B cell (primary cell): ENCODE measurements at regions not wholly inside any gene's neighbourhood (a gene's known extent, or its start where the extent isn't known, plus 50 kb on each side); places are given as distances from the start of the nearest gene placed in this dataset.

Experiments
- ATAC-seq: fragments of 200-7000 bp; cut with Tn5 transposase; one replicate; pipeline ENCODE4 v1.10.0; 2021; ENCODE audit warnings: low read depth, mild to moderate bottlenecking, moderate number of reproducible peaks, moderate library complexity
- CTCF ChIA-PET: fragments of 350-600 bp; sonication (Branson Sonifier 250); formaldehyde crosslinking; loops from one replicate; lab custom pipeline; 2021; ENCODE audit warnings: antibody characterized with exemption, inconsistent platforms; lab: Charles Lee
- POLR2A ChIA-PET: fragments of 350-600 bp; sonication (Branson Sonifier 250); formaldehyde crosslinking; loops from one replicate; lab custom pipeline; 2021; ENCODE audit warnings: antibody characterized with exemption; lab: Charles Lee
- DNase-seq: peaks from one replicate; pipeline ENCODE4 v3.0.0; 2013
- H2AFZ ChIP-seq: 2 replicates; pipeline ENCODE4 v1.6.1; 2012; ENCODE audit warnings: mild to moderate bottlenecking, low read depth, low read length; ENCODE audit not compliant: insufficient read depth, poor library complexity, severe bottlenecking
- H3K27ac ChIP-seq, 2 donors: 1 replicate in 1 of 2; 2 replicates in 1 of 2; pipeline ENCODE4 v1.5.1; 2012 to 2013; ENCODE audit warnings: low read length in 2 of 2, mild to moderate bottlenecking in 2 of 2, moderate library complexity in 1 of 2
- H3K27me3 ChIP-seq, 4 experiments: fragments of 200-600 bp in 1 of 4; sonication (generic) in 1 of 4; replicated peaks in 1 of 4; 1 replicate in 2 of 4; 2 replicates in 2 of 4; pipeline versions ENCODE4 v1.6.1 to v1.7.0; 2013 to 2016; ENCODE audit warnings: low read length in 3 of 4, mild to moderate bottlenecking in 2 of 4, mixed read lengths in 1 of 4, moderate library complexity in 1 of 4; ENCODE audit not compliant: insufficient read depth in 4 of 4, control insufficient read depth in 3 of 4; ENCODE audit errors: control extremely low read depth in 1 of 4
- H3K36me3 ChIP-seq, 2 experiments: replicated peaks in 1 of 2; 1 replicate in 1 of 2; 2 replicates in 1 of 2; pipeline versions ENCODE4 v1.6.1 to v1.7.1; 2013; ENCODE audit warnings: low read length in 1 of 2; ENCODE audit not compliant: insufficient read depth in 2 of 2, control insufficient read depth in 1 of 2; ENCODE audit errors: control extremely low read depth in 1 of 2, extremely low read depth in 1 of 2
- H3K4me1 ChIP-seq, 2 donors: fragments of 200-600 bp in 1 of 2; sonication (generic) in 1 of 2; 1 replicate in 1 of 2; 2 replicates in 1 of 2; pipeline versions ENCODE4 v1.5.1 to v1.6.1; 2013 to 2017; ENCODE audit warnings: low read length in 2 of 2; ENCODE audit not compliant: control insufficient read depth in 2 of 2, insufficient read depth in 2 of 2
- H3K4me2 ChIP-seq: replicated peaks from 2 replicates; pipeline ENCODE3; 2012; ENCODE audit warnings: mild to moderate bottlenecking, low read depth, low read length; ENCODE audit not compliant: poor library complexity, severe bottlenecking
- H3K4me3 ChIP-seq, 5 experiments: fragments of 200-600 bp in 1 of 5; sonication (generic) in 1 of 5; 1 replicate in 3 of 5; 2 replicates in 2 of 5; pipeline versions ENCODE4 v1.5.1 to v1.7.0; 2011 to 2016; ENCODE audit warnings: low read length in 4 of 5, mild to moderate bottlenecking in 4 of 5, low read depth in 2 of 5, control low read depth in 1 of 5, moderate library complexity in 1 of 5; ENCODE audit not compliant: insufficient read depth in 1 of 5; ENCODE audit errors: control extremely low read depth in 1 of 5, extremely low read depth in 1 of 5
- H3K79me2 ChIP-seq: fragments of 200-600 bp; sonication (generic); one replicate; pipeline ENCODE4 v1.6.0; 2016; ENCODE audit warnings: low read length; ENCODE audit not compliant: control insufficient read depth, insufficient read depth
- H3K9ac ChIP-seq: fragments of 200-600 bp; sonication (generic); 2 replicates; pipeline ENCODE4 v1.6.1; 2017; ENCODE audit warnings: mild to moderate bottlenecking, low read length, moderate library complexity
- H3K9me3 ChIP-seq, 3 donors: one replicate each; pipeline versions ENCODE4 v1.6.1 to v1.7.1; 2013; ENCODE audit warnings: low read length in 2 of 3; ENCODE audit not compliant: control insufficient read depth in 2 of 3, insufficient read depth in 1 of 3; ENCODE audit errors: control extremely low read depth in 1 of 3
- H4K20me1 ChIP-seq: 2 replicates; pipeline ENCODE4 v1.6.0; 2012; ENCODE audit warnings: mild to moderate bottlenecking, low read length; ENCODE audit not compliant: insufficient read depth, control insufficient read depth, poor library complexity, severe bottlenecking
- H3K27ac Mint-ChIP-seq: one replicate; pipeline ENCODE4 v1.8.0; 2021; ENCODE audit warnings: mixed read lengths
- H3K27me3 Mint-ChIP-seq: one replicate; pipeline ENCODE4 v1.8.0; 2021; ENCODE audit warnings: mixed read lengths
- H3K4me1 Mint-ChIP-seq: one replicate; pipeline ENCODE4 v1.8.0; 2021; ENCODE audit warnings: mixed read lengths
- H3K4me3 Mint-ChIP-seq: one replicate; pipeline ENCODE4 v1.8.0; 2021; ENCODE audit warnings: mixed read lengths
- H3K9me3 Mint-ChIP-seq: one replicate; pipeline ENCODE4 v1.8.0; 2022; ENCODE audit warnings: mixed read lengths; ENCODE audit not compliant: insufficient read depth
- EZH2 ChIP-seq: IDR thresholded peaks from 2 replicates; pipeline ENCODE4 v1.6.1; 2012; ENCODE audit warnings: borderline replicate concordance, low read depth, mild to moderate bottlenecking, moderate library complexity, low read length; ENCODE audit not compliant: insufficient read depth, poor library complexity, severe bottlenecking
- WGBS: methylation state at CpG from one replicate; pipeline ENCODE4 v1.1.5; 2013; ENCODE audit warnings: missing lambda C conversion rate; ENCODE audit not compliant: insufficient coverage; 5-methylcytosine and 5-hydroxymethylcytosine counted together
- intact Hi-C: fragments of 100-400 bp; cut with micrococcal nuclease; formaldehyde crosslinking; loops from one replicate; pipeline ENCODE4 v1.10.0; 2022
- TF ChIP-seq, protein P1 (sequence below): fragments of 200-600 bp; IDR thresholded peaks from one replicate; pipeline ENCODE4 v1.8.0; 2022; ENCODE audit warnings: antibody characterized with exemption, mild to moderate bottlenecking

- H2AFZ ChIP-seq = no peak overlapping the region
- no peak for DNase-seq
- no peak for ATAC-seq
- WGBS = 76% methylated on average over 2 of the region's 2 CpGs
- intact Hi-C loops = no loop called here
- TF ChIP-seq, protein P1, sequence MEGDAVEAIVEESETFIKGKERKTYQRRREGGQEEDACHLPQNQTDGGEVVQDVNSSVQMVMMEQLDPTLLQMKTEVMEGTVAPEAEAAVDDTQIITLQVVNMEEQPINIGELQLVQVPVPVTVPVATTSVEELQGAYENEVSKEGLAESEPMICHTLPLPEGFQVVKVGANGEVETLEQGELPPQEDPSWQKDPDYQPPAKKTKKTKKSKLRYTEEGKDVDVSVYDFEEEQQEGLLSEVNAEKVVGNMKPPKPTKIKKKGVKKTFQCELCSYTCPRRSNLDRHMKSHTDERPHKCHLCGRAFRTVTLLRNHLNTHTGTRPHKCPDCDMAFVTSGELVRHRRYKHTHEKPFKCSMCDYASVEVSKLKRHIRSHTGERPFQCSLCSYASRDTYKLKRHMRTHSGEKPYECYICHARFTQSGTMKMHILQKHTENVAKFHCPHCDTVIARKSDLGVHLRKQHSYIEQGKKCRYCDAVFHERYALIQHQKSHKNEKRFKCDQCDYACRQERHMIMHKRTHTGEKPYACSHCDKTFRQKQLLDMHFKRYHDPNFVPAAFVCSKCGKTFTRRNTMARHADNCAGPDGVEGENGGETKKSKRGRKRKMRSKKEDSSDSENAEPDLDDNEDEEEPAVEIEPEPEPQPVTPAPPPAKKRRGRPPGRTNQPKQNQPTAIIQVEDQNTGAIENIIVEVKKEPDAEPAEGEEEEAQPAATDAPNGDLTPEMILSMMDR = no peak
- no peak for TF ChIP-seq EZH2
- H3K79me2 ChIP-seq = no peaks in the 10 kb centered on the region
- no peaks in the 10 kb centered on the region for H3K4me1 ChIP-seq
- Mint-ChIP-seq H3K27me3 (no peaks in the 10 kb centered on the region), H3K4me1 (no peaks in the 10 kb centered on the region), H3K4me3 (no peak overlapping the region), H3K9me3 (no peaks in the 10 kb centered on the region), H3K27ac (no peak overlapping the region)
- ChIA-PET CTCF (no interaction called here), POLR2A (no interaction called here)
- H3K9me3 ChIP-seq = no peaks in the 10 kb centered on the region
- H3K4me2 ChIP-seq = no peak overlapping the region
- no peaks in the 10 kb centered on the region for H3K27me3 ChIP-seq
- no peak overlapping the region for H3K4me3 ChIP-seq
- no peak overlapping the region for H3K27ac ChIP-seq
- no peaks in the 10 kb centered on the region for H3K36me3 ChIP-seq
- H4K20me1 ChIP-seq = no peaks in the 10 kb centered on the region
- H3K9ac ChIP-seq = no peak overlapping the region
Measured at GRCh38 chr16:73599870-73600269, 551.9 kb upstream of the ZFHX3 start.

GRCh38 chr16:73599351-73599750 is 551.4 kb upstream of the ZFHX3 start:
- Mint-ChIP-seq H3K9me3 (no peaks in the 10 kb centered on the region), H3K27me3 (no peaks in the 10 kb centered on the region), H3K4me1 (no peaks in the 10 kb centered on the region), H3K27ac (no peak overlapping the region), H3K4me3 (no peak overlapping the region)
- Histone ChIP-seq H3K4me1 (no peaks in the 10 kb centered on the region), H3K79me2 (no peaks in the 10 kb centered on the region), H4K20me1 (no peaks in the 10 kb centered on the region), H3K36me3 (no peaks in the 10 kb centered on the region), H2AFZ (no peak overlapping the region), H3K4me3 (no peak overlapping the region), H3K27me3 (no peaks in the 10 kb centered on the region), H3K9me3 (no peaks in the 10 kb centered on the region), H3K9ac (no peak overlapping the region), H3K4me2 (no peak overlapping the region), H3K27ac (no peak overlapping the region)
- TF ChIP-seq, protein P1 = no peak
- no peak for TF ChIP-seq EZH2
- DNase-seq (no peak), ATAC-seq (no peak)
- WGBS = 33% methylated on average over 2 of the region's 2 CpGs
- POLR2A ChIA-PET = no interaction called here
- CTCF ChIA-PET = no interaction called here
- intact Hi-C loops = no loop called here
